NCI-H345 treated with DMSO at 0.1 percent for 48 hours (cell line): ENCODE measurements at regions not wholly inside any gene's neighbourhood (a gene's known extent, or its start where the extent isn't known, plus 50 kb on each side); places are given as distances from the start of the nearest gene placed in this dataset.

Experiments used
- DNase-seq: peaks from one replicate; lab custom pipeline; 2025; ENCODE audit not compliant: unreplicated experiment; lab: John Stamatoyannopoulos, UW

GRCh38 chr4:89665662-89666061 is 171.3 kb downstream of the SNCA start:
- DNase-seq: no peak

- DNase-seq: no peak
Measured at GRCh38 chr4:89664521-89664920, 172.4 kb downstream of the SNCA start.

DNA sequence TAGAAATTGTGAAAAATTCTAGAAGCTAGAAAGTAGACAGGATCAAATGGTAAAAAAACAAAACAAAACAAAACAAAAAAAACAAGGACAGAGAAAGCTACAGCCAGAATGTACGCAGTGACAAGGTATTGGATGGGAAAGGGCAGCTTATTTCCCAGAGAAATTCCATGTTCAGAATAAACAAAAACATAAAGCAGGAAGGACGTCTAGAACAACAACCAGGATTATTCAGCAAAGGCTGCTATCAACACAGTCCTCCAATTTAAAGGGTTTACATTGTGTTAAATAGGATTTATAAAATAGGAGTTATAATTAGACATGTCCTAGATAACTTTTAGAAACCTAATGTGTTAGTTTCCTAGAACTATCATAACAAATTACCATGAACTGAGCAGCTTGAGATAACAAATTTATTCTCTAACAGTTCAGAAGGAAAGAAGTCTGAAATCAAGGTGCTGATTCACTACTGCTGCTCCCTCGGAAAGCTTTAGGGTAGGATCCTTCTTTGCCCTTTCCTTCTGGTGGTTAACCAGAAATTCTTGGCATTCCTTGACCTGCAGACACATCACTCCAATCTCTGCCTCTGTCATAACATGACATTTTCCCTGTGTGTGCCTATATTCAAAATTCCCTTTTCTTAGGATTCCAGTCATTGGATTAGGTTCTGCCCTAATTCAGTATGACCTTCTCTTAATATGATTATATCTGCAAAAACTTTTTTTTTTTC is 175.6 kb downstream of the SNCA start:
- no peak for DNase-seq

GRCh38 chr4:89660444-89661172 is 176.4 kb downstream of the SNCA start:
- no peak for DNase-seq

DNA sequence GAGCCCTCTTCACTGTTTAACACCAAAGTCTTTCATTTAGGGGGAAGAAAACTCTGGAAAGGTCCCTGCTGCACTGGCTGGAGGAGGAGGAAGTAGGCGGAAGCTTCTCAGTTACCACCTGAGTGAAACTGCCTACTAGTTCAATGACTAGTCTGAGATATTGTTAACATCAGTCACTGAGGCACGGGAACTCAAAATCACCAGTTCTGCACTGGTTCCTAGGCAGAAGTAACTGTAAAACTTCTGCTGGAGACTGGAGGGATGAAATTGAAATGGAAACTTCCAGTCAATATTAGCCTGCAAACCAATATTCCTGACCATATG is 178.3 kb downstream of the SNCA start:
- DNase-seq: no peak

- DNase-seq: no peak
Measured at GRCh38 chr4:89657931-89658700, 178.8 kb downstream of the SNCA start.

GRCh38 chr4:89653012-89653411 is 183.9 kb downstream of the SNCA start:
- DNase-seq: no peak

- DNase-seq: no peak
Measured at GRCh38 chr4:89645482-89645881, 191.5 kb downstream of the SNCA start.

- DNase-seq: no peak
Measured at GRCh38 chr4:89641367-89641687, 195.6 kb downstream of the SNCA start.

DNA sequence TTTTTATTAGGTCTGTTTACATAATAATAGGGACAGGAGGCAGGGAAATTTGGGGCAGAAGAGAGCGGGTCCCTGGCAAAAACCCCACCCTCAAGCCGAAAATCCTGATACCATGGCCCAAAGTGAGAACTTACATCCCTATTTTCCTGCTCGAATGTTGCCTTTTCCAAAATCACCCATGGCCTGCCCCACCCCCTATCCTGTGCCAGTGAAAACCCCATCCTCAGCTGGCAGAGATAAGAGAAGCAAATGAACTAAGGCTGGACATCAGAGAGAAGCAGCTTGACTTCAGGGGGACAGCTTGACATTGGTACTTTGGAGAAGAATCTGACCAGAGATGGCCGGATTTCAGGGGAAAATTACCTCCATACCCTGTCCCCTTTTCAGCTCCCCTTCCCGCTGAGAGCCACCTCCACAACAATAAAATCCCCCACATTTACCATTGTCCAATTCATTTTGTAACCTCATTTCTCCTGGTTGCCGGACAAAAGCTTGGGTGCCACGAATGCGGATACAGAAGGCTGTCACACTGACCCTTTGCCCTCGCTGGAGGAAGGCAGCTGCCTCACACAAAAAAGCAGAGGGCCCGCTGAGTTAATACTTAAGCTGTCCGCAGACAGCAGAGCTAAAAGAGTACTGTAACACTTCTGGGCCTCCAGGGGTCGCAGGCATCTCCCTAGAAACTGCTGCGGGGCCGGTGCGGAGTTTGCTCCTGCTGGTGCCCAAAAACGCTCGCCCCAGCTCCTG is 196.2 kb downstream of the SNCA start:
- DNase-seq: no peak

GRCh38 chr4:89639395-89639794 is 197.6 kb downstream of the SNCA start:
- no peak for DNase-seq

GRCh38 chr4:89625599-89626293 is 211.2 kb downstream of the SNCA start:
- DNase-seq: no peak

- DNase-seq: no peak
Measured at GRCh38 chr4:89619206-89619962, 217.6 kb downstream of the SNCA start.

- no peak for DNase-seq
Measured at GRCh38 chr4:89618151-89618550, 218.8 kb downstream of the SNCA start.

- no peak for DNase-seq
Measured at GRCh38 chr4:89617317-89617716, 219.6 kb downstream of the SNCA start.

- DNase-seq: no peak
Measured at GRCh38 chr4:89616382-89616781, 220.6 kb downstream of the SNCA start.

DNA sequence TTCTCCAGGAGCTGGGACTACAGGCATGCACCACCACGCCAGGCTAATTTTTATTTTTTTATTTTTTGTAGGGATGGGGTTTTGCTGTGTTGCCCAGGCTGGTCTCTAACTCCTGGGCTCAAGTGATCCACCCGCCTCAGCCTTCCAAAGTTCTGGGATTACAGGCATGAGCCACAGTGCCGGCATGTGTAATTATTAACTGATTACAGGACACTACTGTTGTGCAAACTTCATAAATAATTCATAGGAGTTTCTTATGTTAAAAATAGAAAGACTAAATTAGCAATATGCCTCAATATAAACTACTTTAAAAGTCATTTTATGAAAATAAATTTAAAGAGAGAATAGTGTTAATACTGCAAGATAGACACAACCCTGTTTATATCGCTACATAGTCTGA is 221.9 kb downstream of the SNCA start:
- no peak for DNase-seq

DNA sequence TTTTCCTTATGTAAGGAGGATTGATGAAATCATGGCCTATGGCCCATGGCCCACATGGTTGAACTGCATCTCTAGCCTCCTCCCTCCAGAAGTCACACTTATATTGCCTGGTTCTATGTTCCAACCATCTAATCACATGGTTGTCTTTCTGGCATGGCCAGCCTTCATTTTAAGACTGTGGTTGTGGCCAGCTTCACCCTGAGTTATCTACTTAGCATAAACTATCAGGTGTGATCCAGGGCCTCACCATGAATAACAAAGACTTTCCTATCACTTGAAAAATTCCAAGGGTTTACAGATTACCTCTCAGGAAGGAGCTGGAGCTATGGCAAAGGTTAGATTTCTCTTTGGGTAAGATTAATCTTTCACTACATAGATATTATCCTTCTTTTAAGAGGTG is 222.8 kb downstream of the SNCA start:
- DNase-seq: no peak

DNA sequence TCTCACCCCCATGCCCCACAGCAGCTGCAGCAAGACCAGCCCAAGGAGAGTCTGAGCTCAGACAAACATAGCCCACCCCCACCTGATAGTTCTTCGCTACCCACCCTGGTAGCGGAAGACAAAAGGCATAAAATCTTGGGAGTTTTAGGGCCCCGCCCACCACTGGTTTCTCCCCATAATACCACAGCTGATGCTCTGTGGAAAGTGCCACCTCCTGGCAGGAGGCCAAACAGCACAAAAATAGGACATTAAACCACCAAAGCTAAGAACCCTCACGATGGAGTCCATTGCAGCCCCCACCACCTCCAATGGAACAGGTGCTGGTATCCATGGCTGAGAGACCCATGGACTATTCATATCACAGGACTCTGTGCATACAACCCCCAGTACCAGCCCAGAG is 226.7 kb downstream of the SNCA start:
- no peak for DNase-seq

GRCh38 chr4:89609756-89610155 is 227.2 kb downstream of the SNCA start:
- DNase-seq: no peak
